ENCODE measurements at regions not wholly inside any gene's neighbourhood (a gene's known extent, or its start where the extent isn't known, plus 50 kb on each side); places are given as distances from the start of the nearest gene placed in this dataset.
"Not testable (repeated sequence)": the region's sequence is repeated elsewhere in the genome, so short reads cannot be mapped to it uniquely, and the experiment has no call there.

DNA sequence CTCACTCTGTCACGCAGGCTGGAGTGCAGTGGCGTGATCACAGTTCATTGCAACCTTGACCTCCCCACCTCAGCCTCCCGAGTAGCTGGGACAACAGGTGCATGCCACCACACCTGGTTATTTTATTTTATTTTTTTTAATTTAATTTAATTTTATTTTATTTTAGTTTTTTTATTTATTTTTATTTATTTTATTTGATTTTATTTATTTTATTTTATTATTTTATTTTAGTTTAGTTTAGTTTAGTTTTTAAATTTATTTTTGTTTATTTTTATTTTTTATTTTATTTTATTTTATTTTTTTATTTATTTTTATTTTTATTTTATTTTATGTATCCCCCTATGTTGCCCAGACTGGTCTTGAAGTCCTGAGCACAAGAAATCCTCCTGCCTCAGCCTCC is 202.3 kb upstream of the SLCO3A1 start:
- no peak overlapping the region for H3K27ac Mint-ChIP-seq
- H3K36me3 Mint-ChIP-seq: no peaks in the 10 kb centered on the region
- TF ChIP-seq, protein P1, sequence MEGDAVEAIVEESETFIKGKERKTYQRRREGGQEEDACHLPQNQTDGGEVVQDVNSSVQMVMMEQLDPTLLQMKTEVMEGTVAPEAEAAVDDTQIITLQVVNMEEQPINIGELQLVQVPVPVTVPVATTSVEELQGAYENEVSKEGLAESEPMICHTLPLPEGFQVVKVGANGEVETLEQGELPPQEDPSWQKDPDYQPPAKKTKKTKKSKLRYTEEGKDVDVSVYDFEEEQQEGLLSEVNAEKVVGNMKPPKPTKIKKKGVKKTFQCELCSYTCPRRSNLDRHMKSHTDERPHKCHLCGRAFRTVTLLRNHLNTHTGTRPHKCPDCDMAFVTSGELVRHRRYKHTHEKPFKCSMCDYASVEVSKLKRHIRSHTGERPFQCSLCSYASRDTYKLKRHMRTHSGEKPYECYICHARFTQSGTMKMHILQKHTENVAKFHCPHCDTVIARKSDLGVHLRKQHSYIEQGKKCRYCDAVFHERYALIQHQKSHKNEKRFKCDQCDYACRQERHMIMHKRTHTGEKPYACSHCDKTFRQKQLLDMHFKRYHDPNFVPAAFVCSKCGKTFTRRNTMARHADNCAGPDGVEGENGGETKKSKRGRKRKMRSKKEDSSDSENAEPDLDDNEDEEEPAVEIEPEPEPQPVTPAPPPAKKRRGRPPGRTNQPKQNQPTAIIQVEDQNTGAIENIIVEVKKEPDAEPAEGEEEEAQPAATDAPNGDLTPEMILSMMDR (conservative IDR thresholded peaks at IDR 0.05): no peak
- DNase-seq (ENCODE audit: extremely low spot score, unreplicated experiment): no peak
- H3K4me3 Mint-ChIP-seq: no peak overlapping the region
- H3K9me3 Mint-ChIP-seq: no peaks in the 10 kb centered on the region
- no peaks in the 10 kb centered on the region for H3K4me1 Mint-ChIP-seq (ENCODE audit: unreplicated experiment)
- peaks cover 9% of the 10 kb centered on the region for H3K27me3 Mint-ChIP-seq

DNA sequence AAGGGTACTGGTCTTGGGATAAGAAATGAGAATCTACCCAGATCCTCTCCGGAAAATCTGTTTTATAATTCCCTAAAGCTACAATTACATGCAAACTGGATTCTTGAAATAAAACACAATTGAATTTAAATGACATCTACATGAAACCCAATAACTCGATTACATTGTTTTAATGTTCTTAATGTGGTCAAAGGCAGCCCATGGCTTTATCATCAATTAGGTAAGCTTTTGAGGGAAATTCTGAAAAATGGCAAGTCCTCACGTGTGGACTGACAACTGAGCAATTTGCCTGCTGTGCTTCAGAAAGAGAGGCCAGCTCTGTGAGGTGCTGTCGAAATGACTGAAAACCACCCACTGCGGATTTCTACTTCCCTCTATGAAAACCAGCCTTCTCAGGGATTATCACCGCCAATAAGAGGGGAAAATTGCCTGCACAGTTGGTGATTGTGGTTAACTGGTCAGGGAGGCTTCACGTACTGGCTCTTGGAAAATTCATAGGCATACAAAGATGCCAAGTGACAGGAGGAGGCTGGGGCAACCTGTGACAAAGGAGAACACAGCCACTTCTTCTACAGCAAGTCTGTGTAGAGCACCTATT is 200.8 kb upstream of the SLCO3A1 start:
- TF ChIP-seq, protein P1 (conservative IDR thresholded peaks at IDR 0.05): no peak
- Mint-ChIP-seq H3K27me3 (peaks cover 12% of the 10 kb centered on the region), H3K4me3 (no peak overlapping the region), H3K36me3 (no peaks in the 10 kb centered on the region), H3K27ac (no peak overlapping the region), H3K4me1 (ENCODE audit: unreplicated experiment) (no peaks in the 10 kb centered on the region), H3K9me3 (peaks cover under 1% of the 10 kb centered on the region)
- no peak for DNase-seq (ENCODE audit: extremely low spot score, unreplicated experiment)

DNA sequence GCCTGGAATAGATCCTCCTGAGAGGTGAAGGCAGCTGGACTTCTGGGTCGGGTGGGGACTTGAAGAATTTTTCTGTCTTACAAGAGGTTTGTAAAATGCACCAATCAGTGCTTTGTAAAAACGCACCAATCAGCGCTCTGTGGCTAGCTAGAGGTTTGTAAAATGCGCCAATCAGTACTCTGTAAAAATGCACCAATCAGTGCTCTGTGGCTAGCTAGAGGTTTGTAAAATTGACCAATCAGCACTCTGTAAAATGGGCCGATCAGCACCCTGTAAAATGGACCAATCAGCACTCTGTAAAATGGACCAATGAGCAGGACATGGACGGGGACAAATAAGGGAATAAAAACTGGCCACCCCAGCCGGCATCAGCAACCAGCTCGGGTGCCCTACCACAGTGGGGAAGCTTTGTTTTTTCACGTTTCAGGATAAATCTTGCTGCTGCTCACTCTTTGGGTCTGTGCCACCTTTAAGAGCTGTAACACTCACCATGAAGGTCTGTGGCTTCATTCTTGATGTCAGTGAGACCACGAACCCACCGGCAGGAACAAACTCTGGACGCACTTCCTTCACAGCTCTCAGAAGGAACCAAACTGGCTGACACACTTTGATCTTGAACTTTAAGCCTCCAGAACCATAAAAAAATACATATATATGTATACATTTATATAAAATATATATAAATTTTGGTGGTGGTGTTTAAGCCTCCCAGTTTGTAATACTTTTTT is 197.8 kb upstream of the SLCO3A1 start:
- H3K4me1 Mint-ChIP-seq (ENCODE audit: unreplicated experiment); H3K9me3 Mint-ChIP-seq; H3K27ac Mint-ChIP-seq; H3K4me3 Mint-ChIP-seq; DNase-seq (ENCODE audit: extremely low spot score, unreplicated experiment); H3K36me3 Mint-ChIP-seq: not testable (repeated sequence)
- peaks cover 28% of the 10 kb centered on the region for H3K27me3 Mint-ChIP-seq

DNA sequence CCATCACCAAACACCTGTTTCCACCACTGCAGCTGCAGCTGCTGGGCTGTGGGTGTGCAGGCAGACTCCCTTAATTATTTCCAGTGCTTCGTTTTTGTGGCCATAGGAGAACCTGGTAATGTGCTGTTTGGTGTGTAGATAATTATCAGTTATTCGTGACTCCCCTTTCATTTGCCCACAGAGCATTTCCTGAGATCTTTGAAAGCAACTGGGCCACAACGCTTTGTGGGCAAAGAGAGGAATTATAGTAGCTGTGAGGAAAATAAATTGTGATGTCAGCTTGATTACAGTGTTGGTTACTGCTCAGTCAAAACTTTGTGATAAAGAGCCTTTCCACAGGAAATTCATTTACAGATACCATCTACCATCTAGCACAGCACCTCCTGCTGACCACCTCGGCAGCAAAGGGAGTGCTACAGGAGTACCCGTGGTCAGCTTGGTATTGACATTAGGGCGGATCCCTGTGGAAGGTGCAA is 193.3 kb upstream of the SLCO3A1 start:
- H3K27ac Mint-ChIP-seq: no peak overlapping the region
- peaks cover 30% of the 10 kb centered on the region for H3K27me3 Mint-ChIP-seq
- H3K9me3 Mint-ChIP-seq: peaks cover 5% of the 10 kb centered on the region
- TF ChIP-seq, protein P1 (conservative IDR thresholded peaks at IDR 0.05): no peak
- H3K4me1 Mint-ChIP-seq (ENCODE audit: unreplicated experiment): no peaks in the 10 kb centered on the region
- DNase-seq (ENCODE audit: extremely low spot score, unreplicated experiment): no peak
- H3K36me3 Mint-ChIP-seq: no peaks in the 10 kb centered on the region
- no peak overlapping the region for H3K4me3 Mint-ChIP-seq

DNA sequence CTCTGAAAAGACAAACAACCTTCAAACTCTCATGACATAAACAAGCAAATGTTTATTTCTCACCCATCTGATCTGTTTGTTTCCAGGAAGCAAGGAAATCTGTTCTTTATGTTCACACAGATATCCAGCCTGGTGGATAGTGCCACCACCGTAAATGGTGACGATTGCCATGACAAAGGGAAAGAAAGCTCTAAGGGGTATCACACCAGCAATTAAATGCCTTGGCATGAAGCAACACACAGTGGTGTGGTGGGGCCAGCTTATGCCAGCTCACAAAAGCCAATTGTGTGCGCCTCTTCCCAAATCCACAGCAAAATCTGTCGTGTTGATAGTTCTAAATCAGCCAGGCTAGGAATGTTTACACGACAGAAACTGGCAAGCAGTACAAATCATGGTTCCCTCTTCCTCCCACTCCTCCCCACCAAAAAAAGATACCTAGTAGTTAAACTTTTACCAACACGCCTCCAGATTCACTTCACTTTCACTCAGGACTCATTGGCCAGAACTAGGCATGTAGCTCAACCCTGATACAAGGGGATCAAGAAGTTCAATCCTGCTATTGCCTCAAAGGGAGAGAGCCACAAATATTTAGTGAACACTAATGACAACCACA is 189.2 kb upstream of the SLCO3A1 start:
- Mint-ChIP-seq H3K4me3 (no peak overlapping the region), H3K36me3 (no peaks in the 10 kb centered on the region), H3K27me3 (peaks cover 10% of the 10 kb centered on the region), H3K4me1 (ENCODE audit: unreplicated experiment) (no peaks in the 10 kb centered on the region), H3K27ac (no peak overlapping the region), H3K9me3 (no peaks in the 10 kb centered on the region)
- no peak for DNase-seq (ENCODE audit: extremely low spot score, unreplicated experiment)
- TF ChIP-seq, protein P1 (conservative IDR thresholded peaks at IDR 0.05): no peak

DNA sequence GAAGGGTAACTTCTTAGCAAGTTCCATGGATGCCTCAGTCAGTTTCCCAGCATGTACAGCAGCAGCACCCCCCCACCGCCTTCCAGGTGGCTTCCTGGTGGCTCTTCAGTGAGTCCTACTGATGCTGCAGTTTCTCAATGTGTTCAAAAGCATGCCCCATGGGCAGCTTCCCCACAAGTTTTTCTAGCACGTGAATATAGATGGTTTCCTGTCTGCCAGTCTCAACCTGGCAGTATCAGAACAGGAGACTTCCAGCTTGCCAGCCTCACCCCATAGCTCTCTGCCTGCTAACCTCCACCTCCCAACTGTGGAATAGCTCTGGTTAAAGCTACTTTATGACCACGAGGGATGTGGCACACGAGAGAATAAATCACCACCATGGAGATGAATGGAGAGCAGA is 188.3 kb upstream of the SLCO3A1 start:
- no peak for DNase-seq (ENCODE audit: extremely low spot score, unreplicated experiment)
- TF ChIP-seq, protein P1 (conservative IDR thresholded peaks at IDR 0.05): no peak
- no peak overlapping the region for H3K27ac Mint-ChIP-seq
- no peak overlapping the region for H3K4me3 Mint-ChIP-seq
- H3K36me3 Mint-ChIP-seq: no peaks in the 10 kb centered on the region
- H3K4me1 Mint-ChIP-seq (ENCODE audit: unreplicated experiment): no peaks in the 10 kb centered on the region
- no peaks in the 10 kb centered on the region for H3K9me3 Mint-ChIP-seq
- peaks cover 6% of the 10 kb centered on the region for H3K27me3 Mint-ChIP-seq
